Neuron (in vitro differentiated cells): ENCODE measurements at regions not wholly inside any gene's neighbourhood (a gene's known extent, or its start where the extent isn't known, plus 50 kb on each side); places are given as distances from the start of the nearest gene placed in this dataset.

Source experiments
- H2AFZ ChIP-seq: one replicate; pipeline ENCODE4 v1.6.1; 2013; ENCODE audit warnings: low read depth, mild to moderate bottlenecking, inconsistent platforms, low read length, moderate library complexity
- H3K27me3 ChIP-seq: one replicate; pipeline ENCODE4 v1.6.1; 2013; ENCODE audit warnings: low read length; ENCODE audit not compliant: insufficient read depth
- H3K36me3 ChIP-seq: one replicate; pipeline ENCODE4 v1.6.1; 2013; ENCODE audit warnings: low read length; ENCODE audit not compliant: insufficient read depth
- H3K4me1 ChIP-seq: one replicate; pipeline ENCODE4 v1.6.1; 2013; ENCODE audit warnings: low read length; ENCODE audit not compliant: insufficient read depth
- H3K4me3 ChIP-seq: 2 replicates; pipeline ENCODE4 v1.5.1; 2013; ENCODE audit warnings: mild to moderate bottlenecking, low read length, moderate library complexity
- H3K9me3 ChIP-seq: one replicate; pipeline ENCODE4 v1.6.1; 2013; ENCODE audit warnings: low read length

DNA sequence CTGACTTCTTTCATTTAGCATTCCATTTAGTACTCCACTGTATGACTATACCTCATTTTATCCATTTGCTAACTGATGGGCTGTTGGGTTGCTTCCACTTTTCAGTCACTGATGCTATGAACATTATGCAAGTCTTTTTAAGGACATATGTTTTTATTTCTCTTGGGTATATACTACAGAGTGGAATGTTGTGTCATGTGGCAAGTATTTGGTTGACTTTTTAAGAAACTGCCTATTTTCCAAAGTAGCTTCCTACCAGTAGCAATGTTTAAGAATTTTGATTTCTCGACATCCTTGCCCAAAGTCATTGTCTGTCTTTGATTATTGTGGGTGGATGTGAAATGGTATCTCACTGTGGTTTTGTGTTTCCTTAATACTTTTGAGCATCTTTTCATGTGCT is 110.1 kb upstream of the TPM1 start:
- Histone ChIP-seq H3K36me3 (no peaks in the 10 kb centered on the region), H3K27me3 (no peaks in the 10 kb centered on the region), H3K4me1 (no peaks in the 10 kb centered on the region), H3K4me3 (no peak overlapping the region), H3K9me3 (no peaks in the 10 kb centered on the region), H2AFZ (no peak overlapping the region)

DNA sequence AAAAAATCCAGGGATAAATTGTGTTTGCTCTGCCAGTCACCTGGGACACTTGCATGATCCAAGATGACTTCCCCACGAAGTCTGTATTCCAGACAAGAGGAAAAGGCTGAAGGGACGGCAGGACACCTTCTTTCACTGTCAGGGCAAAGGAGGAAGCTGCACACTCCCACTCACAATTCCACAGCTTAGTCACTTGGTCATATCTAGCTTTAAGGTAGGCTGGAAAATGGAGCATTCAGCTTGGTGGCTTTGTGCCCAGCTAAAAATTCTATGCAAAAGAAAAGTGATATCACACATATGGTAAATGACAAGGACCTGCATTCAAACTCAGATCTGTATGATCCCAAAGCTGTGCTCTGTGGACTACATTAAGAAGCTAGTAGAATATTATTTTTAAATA is 109.2 kb upstream of the TPM1 start:
- Histone ChIP-seq H3K4me3 (no peak overlapping the region), H3K27me3 (no peaks in the 10 kb centered on the region), H3K36me3 (no peaks in the 10 kb centered on the region), H3K9me3 (no peaks in the 10 kb centered on the region), H3K4me1 (no peaks in the 10 kb centered on the region), H2AFZ (no peak overlapping the region)

- Histone ChIP-seq H3K9me3 (no peaks in the 10 kb centered on the region), H3K4me3 (no peak overlapping the region), H3K4me1 (no peaks in the 10 kb centered on the region), H3K27me3 (no peaks in the 10 kb centered on the region), H3K36me3 (no peaks in the 10 kb centered on the region), H2AFZ (no peak overlapping the region)
Measured at GRCh38 chr15:62934236-62934971, 108.1 kb upstream of the TPM1 start.

DNA sequence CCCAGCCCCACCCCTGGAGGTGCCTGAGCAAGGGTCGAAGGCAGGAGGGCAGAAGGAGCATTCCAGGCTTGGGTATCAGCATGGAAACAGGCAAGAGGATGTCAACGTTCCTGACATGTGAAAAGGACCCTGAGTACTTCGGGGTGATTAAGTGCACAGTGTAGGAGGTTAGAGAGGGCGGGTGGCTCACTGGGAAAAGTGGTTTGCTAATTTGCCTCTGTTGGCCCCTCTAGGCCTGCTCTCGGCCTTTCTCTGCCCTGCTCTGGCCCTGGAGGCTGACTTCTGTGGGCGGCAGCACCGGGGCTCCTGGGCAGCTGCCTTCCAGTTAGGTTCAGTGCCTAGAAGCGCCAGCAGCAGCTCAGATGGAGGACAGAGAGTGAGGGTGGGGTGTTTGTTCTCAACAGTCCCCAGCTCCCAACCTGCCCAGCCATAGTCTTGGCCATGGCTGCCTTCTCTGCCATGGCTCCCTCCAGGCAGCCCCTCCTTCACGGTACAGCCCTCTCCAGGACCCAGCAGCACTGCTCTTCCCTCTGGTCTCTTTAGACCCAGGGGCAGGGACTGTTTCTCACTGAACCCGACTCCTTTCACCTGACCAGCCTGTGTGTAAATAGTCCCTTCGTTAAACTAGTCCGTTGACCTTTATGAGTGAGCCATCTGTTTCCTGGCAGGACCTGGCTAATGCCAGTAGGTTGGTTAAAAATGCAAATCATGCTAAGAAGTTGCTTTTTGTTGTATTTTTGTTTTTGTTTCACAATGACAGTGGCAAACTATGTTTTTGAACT is 107.1 kb upstream of the TPM1 start:
- Histone ChIP-seq H3K9me3 (no peaks in the 10 kb centered on the region), H3K36me3 (no peaks in the 10 kb centered on the region), H3K4me3 (no peak overlapping the region), H3K4me1 (peaks cover 3% of the 10 kb centered on the region), H2AFZ (no peak overlapping the region), H3K27me3 (no peaks in the 10 kb centered on the region)

GRCh38 chr15:62938825-62939224 is 103.7 kb upstream of the TPM1 start:
- Histone ChIP-seq H3K4me3 (no peak overlapping the region), H3K4me1 (peaks cover 3% of the 10 kb centered on the region), H3K27me3 (no peaks in the 10 kb centered on the region), H3K36me3 (no peaks in the 10 kb centered on the region), H2AFZ (no peak overlapping the region), H3K9me3 (no peaks in the 10 kb centered on the region)

DNA sequence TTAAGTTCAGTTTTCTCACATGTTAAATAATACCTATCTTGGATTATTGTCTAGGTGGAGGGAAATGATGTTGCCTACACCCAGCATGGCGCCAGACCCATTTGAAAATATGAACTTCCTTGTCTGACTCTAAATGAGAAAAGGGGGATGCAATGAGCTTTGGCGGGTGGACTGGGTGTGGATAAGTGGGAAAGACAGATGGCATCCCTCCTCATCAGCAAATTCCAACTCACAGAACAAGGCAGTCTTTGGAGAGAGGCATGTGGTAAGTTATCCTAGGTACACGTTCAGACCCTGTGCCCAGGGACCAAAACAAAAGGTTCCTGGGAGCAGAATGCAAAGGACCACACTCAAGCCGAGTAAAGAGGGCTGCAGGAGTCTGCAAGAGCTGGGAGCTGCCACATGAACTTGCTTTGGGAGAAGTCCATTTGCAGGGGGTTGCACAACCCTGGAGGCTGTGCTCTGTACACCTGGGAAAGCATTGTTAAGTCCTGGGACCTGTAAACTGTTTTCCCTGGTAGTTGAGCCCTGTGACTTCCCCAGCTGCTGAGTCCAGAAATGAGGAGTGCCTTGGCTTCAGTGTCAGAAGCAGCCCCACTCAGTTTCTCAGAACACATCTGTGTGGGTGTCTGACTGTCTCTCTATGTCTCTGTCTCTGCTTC is 102.3 kb upstream of the TPM1 start:
- Histone ChIP-seq H3K9me3 (no peaks in the 10 kb centered on the region), H3K27me3 (no peaks in the 10 kb centered on the region), H3K36me3 (no peaks in the 10 kb centered on the region), H3K4me3 (no peak overlapping the region), H2AFZ (no peak overlapping the region), H3K4me1 (peaks cover 3% of the 10 kb centered on the region)

GRCh38 chr15:62940755-62941361 is 101.7 kb upstream of the TPM1 start:
- Histone ChIP-seq H3K4me3 (no peak overlapping the region), H3K9me3 (no peaks in the 10 kb centered on the region), H2AFZ (no peak overlapping the region), H3K4me1 (peaks cover 3% of the 10 kb centered on the region), H3K36me3 (no peaks in the 10 kb centered on the region), H3K27me3 (no peaks in the 10 kb centered on the region)

DNA sequence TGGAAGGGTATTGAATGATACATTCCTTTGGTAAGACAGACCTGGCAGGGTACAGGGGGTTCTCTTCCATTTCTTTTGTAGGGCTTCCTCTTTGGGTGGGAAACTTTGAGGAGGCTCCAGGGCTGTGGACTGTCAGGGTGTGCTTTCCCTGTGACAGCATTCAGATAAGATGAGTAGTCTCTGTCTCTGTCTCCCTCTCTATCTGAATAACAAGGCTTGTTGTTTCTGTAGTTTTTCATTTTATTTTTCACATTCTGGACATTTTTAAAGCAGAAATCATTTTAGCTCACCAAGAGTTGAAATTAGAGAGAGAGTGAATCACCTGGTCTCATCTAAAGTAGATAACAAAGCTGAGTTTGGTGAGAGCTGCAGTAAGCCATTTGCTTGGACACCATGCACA is 100.8 kb upstream of the TPM1 start:
- Histone ChIP-seq H3K36me3 (no peaks in the 10 kb centered on the region), H2AFZ (no peak overlapping the region), H3K4me3 (no peak overlapping the region), H3K4me1 (peaks cover 3% of the 10 kb centered on the region), H3K27me3 (no peaks in the 10 kb centered on the region), H3K9me3 (no peaks in the 10 kb centered on the region)

- Histone ChIP-seq H3K36me3 (no peaks in the 10 kb centered on the region), H2AFZ (no peak overlapping the region), H3K4me1 (peaks cover 3% of the 10 kb centered on the region), H3K27me3 (no peaks in the 10 kb centered on the region), H3K4me3 (no peak overlapping the region), H3K9me3 (no peaks in the 10 kb centered on the region)
Measured at GRCh38 chr15:62942428-62942827, 100.1 kb upstream of the TPM1 start.

- no peak overlapping the region for H3K4me3 ChIP-seq
- peaks cover 3% of the 10 kb centered on the region for H3K4me1 ChIP-seq
- no peaks in the 10 kb centered on the region for H3K36me3 ChIP-seq
- no peaks in the 10 kb centered on the region for H3K27me3 ChIP-seq
- no peak overlapping the region for H2AFZ ChIP-seq
- no peaks in the 10 kb centered on the region for H3K9me3 ChIP-seq
Measured at GRCh38 chr15:62945063-62945462, 97.5 kb upstream of the TPM1 start.

GRCh38 chr15:62945760-62946159 is 96.8 kb upstream of the TPM1 start:
- Histone ChIP-seq H3K36me3 (no peaks in the 10 kb centered on the region), H3K9me3 (no peaks in the 10 kb centered on the region), H3K4me1 (no peaks in the 10 kb centered on the region), H3K27me3 (no peaks in the 10 kb centered on the region), H2AFZ (no peak overlapping the region), H3K4me3 (no peak overlapping the region)

DNA sequence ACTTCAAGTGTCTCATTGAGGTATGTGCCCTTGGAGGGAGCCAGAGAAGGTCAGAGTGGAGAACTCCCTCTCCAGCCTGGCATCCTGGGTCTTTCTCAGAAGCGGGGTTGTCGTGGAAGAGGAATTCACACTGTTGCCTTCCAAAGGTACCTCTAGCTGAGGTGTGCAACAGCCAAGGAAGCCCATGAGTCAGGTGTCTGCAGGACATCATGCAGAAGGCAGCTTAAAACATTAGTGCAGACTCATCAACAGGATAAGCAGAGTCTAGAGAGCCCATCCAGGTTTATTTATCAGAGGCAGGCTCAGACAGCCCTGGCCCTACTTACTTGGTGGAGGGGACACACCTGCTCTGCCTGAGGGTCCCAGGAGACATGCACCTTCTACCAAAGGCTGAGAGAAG is 95.6 kb upstream of the TPM1 start:
- no peaks in the 10 kb centered on the region for H3K27me3 ChIP-seq
- no peaks in the 10 kb centered on the region for H3K9me3 ChIP-seq
- no peak overlapping the region for H3K4me3 ChIP-seq
- no peak overlapping the region for H2AFZ ChIP-seq
- no peaks in the 10 kb centered on the region for H3K4me1 ChIP-seq
- no peaks in the 10 kb centered on the region for H3K36me3 ChIP-seq

DNA sequence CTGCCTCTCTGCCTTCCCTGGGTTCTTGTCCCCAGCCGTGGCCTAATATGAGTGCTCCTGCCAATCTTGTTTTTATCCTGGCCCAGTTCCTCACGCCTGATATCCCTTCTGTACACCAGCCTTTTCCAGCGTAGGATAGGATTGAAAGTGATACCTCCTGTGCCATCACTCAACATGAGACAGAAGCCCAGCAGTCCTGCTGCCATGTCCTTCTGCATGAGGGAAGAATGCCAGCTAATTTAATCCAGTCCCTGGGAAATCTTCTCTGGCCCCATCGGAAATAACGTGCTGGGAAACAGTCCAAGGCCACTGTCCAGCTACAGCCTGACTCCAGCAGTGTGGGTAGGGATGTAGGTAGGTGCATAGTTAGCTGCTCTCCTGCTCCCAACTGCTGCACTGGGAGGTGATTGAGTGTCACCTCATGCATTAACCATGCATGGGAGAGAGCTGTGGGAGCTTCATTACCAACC is 92.0 kb upstream of the TPM1 start:
- H3K4me1 ChIP-seq: no peaks in the 10 kb centered on the region
- H3K9me3 ChIP-seq: peaks cover 4% of the 10 kb centered on the region
- no peaks in the 10 kb centered on the region for H3K27me3 ChIP-seq
- H2AFZ ChIP-seq: no peak overlapping the region
- H3K36me3 ChIP-seq: no peaks in the 10 kb centered on the region
- H3K4me3 ChIP-seq: no peak overlapping the region
